A549 (cell line): ENCODE measurements at regions not wholly inside any gene's neighbourhood (a gene's known extent, or its start where the extent isn't known, plus 50 kb on each side); places are given as distances from the start of the nearest gene placed in this dataset.

Source experiments
- ATAC-seq, 2 experiments: fragments of 200-7000 bp in 1 of 2; fragments of >200 bp in 1 of 2; cut with Nextera tagmentation in 1 of 2; cut with Tn5 transposase in 1 of 2; 3 replicates each; pipeline versions ENCODE4 v1.8.0 to v1.9.1; 2018 to 2020; ENCODE audit warnings: mild to moderate bottlenecking in 1 of 2, moderate library complexity in 1 of 2
- CTCF ChIA-PET: fragments of 300-600 bp; sonication (Branson Sonifier 250); formaldehyde crosslinking; extraction: SDS; loops from one replicate; lab custom pipeline; 2021; ENCODE audit warnings: antibody characterized with exemption, inconsistent platforms; lab: Yijun Ruan, JAX
- POLR2A ChIA-PET: fragments of 350-600 bp; formaldehyde crosslinking; extraction: SDS; loops from one replicate; lab custom pipeline; 2021; ENCODE audit warnings: antibody characterized with exemption, inconsistent platforms; lab: Yijun Ruan, JAX
- DNase-seq, 2 experiments: peaks; one replicate each; pipeline versions ENCODE4 v3.0.0 to v3.0.0-alpha.2; 2011 to 2016; ENCODE audit warnings: low read depth in 1 of 2, low spot score in 1 of 2
- FAIRE-seq: peaks from 2 replicates; lab custom pipeline; 2011; peaks lifted over from hg19 to GRCh38; lab: Jason Lieb, UNC
- H3K27ac ChIP-seq, 2 experiments: fragments of >200 bp; sonication (Bioruptor Twin); formaldehyde crosslinking; 3 replicates each; pipeline ENCODE4 v1.5.1; 2016 to 2017
- H3K4me1 ChIP-seq: fragments of >200 bp; sonication (Bioruptor Twin); formaldehyde crosslinking; 3 replicates; pipeline ENCODE4 v1.6.1; 2016
- H3K4me2 ChIP-seq: fragments of >200 bp; sonication (Bioruptor Twin); formaldehyde crosslinking; 3 replicates; pipeline ENCODE4 v1.6.1; 2016
- H3K4me3 ChIP-seq: fragments of >200 bp; sonication (Bioruptor Twin); formaldehyde crosslinking; 3 replicates; pipeline ENCODE4 v1.5.1; 2016
- H3K9me3 ChIP-seq: fragments of >200 bp; sonication (Bioruptor Twin); formaldehyde crosslinking; 3 replicates; pipeline ENCODE4 v1.6.1; 2016
- BCL3 ChIP-seq: fragments of >200 bp; sonication (Bioruptor Twin); formaldehyde crosslinking; IDR thresholded peaks from 3 replicates; pipeline ENCODE4 v1.6.1; 2016
- CBX2 ChIP-seq: fragments of 200-600 bp; sonication (generic); IDR thresholded peaks from 2 replicates; pipeline ENCODE4 v1.6.1; 2016; ENCODE audit warnings: low read depth, mild to moderate bottlenecking, borderline replicate concordance
- CBX8 ChIP-seq: fragments of 200-600 bp; sonication (generic); IDR thresholded peaks from 2 replicates; pipeline ENCODE4 v1.6.1; 2016
- CEBPB ChIP-seq, 2 experiments: fragments of >200 bp in 1 of 2; sonication (Bioruptor Twin) in 1 of 2; formaldehyde crosslinking in 1 of 2; IDR thresholded peaks; 2 replicates each; pipeline ENCODE4 v1.6.1; 2012 to 2016
- ESRRA ChIP-seq: fragments of 150-350 bp; IDR thresholded peaks from 2 replicates; pipeline ENCODE4 v1.6.1; 2014; ENCODE audit warnings: mild to moderate bottlenecking, low read length, borderline replicate concordance
- GATA3 ChIP-seq: IDR thresholded peaks from 2 replicates; pipeline ENCODE4 v1.6.1; 2012; ENCODE audit warnings: borderline replicate concordance
- HDAC2 ChIP-seq: fragments of 200-600 bp; sonication (generic); IDR thresholded peaks from 2 replicates; pipeline ENCODE4 v1.6.1; 2016
- HES2 ChIP-seq: fragments of >200 bp; sonication (Bioruptor Twin); formaldehyde crosslinking; IDR thresholded peaks from 2 replicates; pipeline ENCODE4 v1.6.1; 2016
- HOXA7 ChIP-seq: fragments of 250-450 bp; sonication (Bioruptor Pico); IDR thresholded peaks from 2 replicates; pipeline ENCODE4 v1.5.0; 2020; ENCODE audit warnings: mild to moderate bottlenecking, moderate library complexity
- HOXB5 ChIP-seq: fragments of 250-450 bp; sonication (Bioruptor Pico); IDR thresholded peaks from 2 replicates; pipeline ENCODE4 v1.5.0; 2020; ENCODE audit warnings: mild to moderate bottlenecking, moderate library complexity
- JUN ChIP-seq, 2 experiments: fragments of >200 bp; sonication (Bioruptor Twin); formaldehyde crosslinking; IDR thresholded peaks; 2 replicates in 1 of 2; 3 replicates in 1 of 2; pipeline ENCODE4 v1.6.1; 2016 to 2017
- KDM5A ChIP-seq: fragments of 200-600 bp; sonication (generic); IDR thresholded peaks from 2 replicates; pipeline ENCODE4 v1.6.1; 2016; ENCODE audit warnings: antibody characterized with exemption, mild to moderate bottlenecking
- MAFK ChIP-seq: fragments of 450-650 bp; IDR thresholded peaks from 2 replicates; pipeline ENCODE4 v1.6.1; 2014; ENCODE audit not compliant: partially characterized antibody
- MAX ChIP-seq: IDR thresholded peaks from 2 replicates; pipeline ENCODE4 v1.6.1; 2012
- MAZ ChIP-seq: fragments of 150-350 bp; IDR thresholded peaks from 2 replicates; pipeline ENCODE4 v1.6.1; 2014; ENCODE audit warnings: antibody characterized with exemption, low read depth, low read length, borderline replicate concordance
- NFE2L2 ChIP-seq: fragments of 150-350 bp; conservative IDR thresholded peaks from 2 replicates; pipeline ENCODE4 v1.6.1; 2014; ENCODE audit warnings: low read length
- NPAS2 ChIP-seq: fragments of 250-450 bp; sonication (Bioruptor Pico); IDR thresholded peaks from 2 replicates; pipeline ENCODE4 v1.8.0; 2022; ENCODE audit warnings: mild to moderate bottlenecking, moderate library complexity, borderline replicate concordance
- NR3C1 ChIP-seq: fragments of >200 bp; sonication (Bioruptor Twin); formaldehyde crosslinking; IDR thresholded peaks from 3 replicates; pipeline ENCODE4 v1.6.1; 2017
- PHF8 ChIP-seq: fragments of 200-600 bp; sonication (generic); IDR thresholded peaks from 2 replicates; pipeline ENCODE4 v1.6.1; 2016; ENCODE audit warnings: low read depth, mild to moderate bottlenecking, antibody characterized with exemption, moderate library complexity, borderline replicate concordance
- POLR2A ChIP-seq: IDR thresholded peaks from 2 replicates; pipeline ENCODE4 v1.6.1; 2012; ENCODE audit warnings: mild to moderate bottlenecking, low read length
- RAD21 ChIP-seq, 2 experiments: fragments of >200 bp in 1 of 2; sonication (Bioruptor Twin) in 1 of 2; formaldehyde crosslinking in 1 of 2; IDR thresholded peaks in 1 of 2; conservative IDR thresholded peaks in 1 of 2; 2 replicates in 1 of 2; 3 replicates in 1 of 2; pipeline ENCODE4 v1.6.1; 2012 to 2018; ENCODE audit warnings: inconsistent platforms in 1 of 2
- RARB ChIP-seq: fragments of 250-450 bp; sonication (Bioruptor Pico); IDR thresholded peaks from 2 replicates; pipeline ENCODE4 v1.8.0; 2021; ENCODE audit warnings: mild to moderate bottlenecking, moderate library complexity
- REST ChIP-seq: fragments of 200-600 bp; sonication (generic); IDR thresholded peaks from 2 replicates; pipeline ENCODE4 v1.6.1; 2016; ENCODE audit warnings: antibody characterized with exemption, mild to moderate bottlenecking, moderate library complexity
- RFX5 ChIP-seq: fragments of 450-650 bp; IDR thresholded peaks from 2 replicates; pipeline ENCODE4 v1.7.1; 2014; ENCODE audit warnings: antibody characterized with exemption, mild to moderate bottlenecking, moderate library complexity
- SMC3 ChIP-seq: fragments of >200 bp; sonication (Bioruptor Twin); formaldehyde crosslinking; IDR thresholded peaks from 3 replicates; pipeline ENCODE4 v1.6.1; 2018; ENCODE audit warnings: inconsistent platforms
- TFCP2L1 ChIP-seq: fragments of 250-450 bp; sonication (Bioruptor Pico); IDR thresholded peaks from 2 replicates; pipeline ENCODE4 v1.5.0; 2021; ENCODE audit warnings: mild to moderate bottlenecking
- ZNF302 ChIP-seq: fragments of 250-450 bp; sonication (Bioruptor Pico); IDR thresholded peaks from 2 replicates; pipeline ENCODE4 v1.9.0; 2021; ENCODE audit warnings: inconsistent platforms, mild to moderate bottlenecking, moderate library complexity
- ZSCAN20 ChIP-seq: fragments of 250-450 bp; sonication (Bioruptor Pico); IDR thresholded peaks from 2 replicates; pipeline ENCODE4 v1.8.0; 2022; ENCODE audit warnings: mild to moderate bottlenecking, moderate library complexity
- WGBS: methylation state at CpG from one replicate; pipeline ENCODE4 v1.1.6; 2017; ENCODE audit errors: missing lambda C conversion rate; 5-methylcytosine and 5-hydroxymethylcytosine counted together
- TF ChIP-seq, protein P1 (sequence below): IDR thresholded peaks from 2 replicates; pipeline ENCODE4 v1.6.1; 2012; ENCODE audit warnings: low read depth, borderline replicate concordance
- TF ChIP-seq, protein P2 (sequence below): fragments of 450-650 bp; IDR thresholded peaks from 2 replicates; pipeline ENCODE4 v1.6.1; 2014; ENCODE audit warnings: antibody characterized with exemption

DNA sequence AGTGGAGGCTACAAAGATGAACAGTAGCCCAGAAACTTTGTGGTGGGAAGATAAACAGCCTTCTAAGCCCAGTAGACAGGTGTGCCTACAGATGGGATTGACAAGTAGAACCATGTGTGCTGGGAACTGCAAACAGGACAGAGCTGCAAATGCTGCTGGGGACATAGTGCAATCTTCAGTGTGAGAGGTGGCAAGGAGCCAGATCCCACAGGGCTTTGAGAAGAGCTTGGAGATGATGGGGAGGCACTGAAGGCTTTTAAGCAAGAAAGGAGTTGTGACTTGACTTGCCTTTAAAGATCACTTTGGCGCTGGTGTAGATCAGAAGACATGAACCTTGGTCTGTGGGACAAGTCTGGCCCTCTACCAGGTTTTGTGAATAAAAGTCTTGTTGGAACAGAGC, 675.2 kb downstream of the ACTL7B start:
- Histone ChIP-seq H3K4me1 (no peaks in the 10 kb centered on the region), H3K4me2 (no peak overlapping the region), H3K9me3 (no peaks in the 10 kb centered on the region), H3K4me3 (no peak overlapping the region), H3K27ac (no peak overlapping the region)
- ATAC-seq (no peak), FAIRE-seq (no peak), DNase-seq (no peak)
- CTCF ChIA-PET: interaction anchor here (1.4 kb wide), 1 partner anchor 696 kb away, joined by 3 read pairs; no protein-coding TSS in a partner anchor
- 73% methylated on average over 1 of the region's 1 CpG for WGBS
- POLR2A ChIA-PET: no interaction called here
- TF ChIP-seq NFE2L2: no peak
- TF ChIP-seq CEBPB (IDR thresholded peaks at IDR 0.05): no peak
- no peak for TF ChIP-seq RFX5
- TF ChIP-seq HDAC2: no peak
- TF ChIP-seq MAX: no peak
- TF ChIP-seq CBX2: no peak

DNA sequence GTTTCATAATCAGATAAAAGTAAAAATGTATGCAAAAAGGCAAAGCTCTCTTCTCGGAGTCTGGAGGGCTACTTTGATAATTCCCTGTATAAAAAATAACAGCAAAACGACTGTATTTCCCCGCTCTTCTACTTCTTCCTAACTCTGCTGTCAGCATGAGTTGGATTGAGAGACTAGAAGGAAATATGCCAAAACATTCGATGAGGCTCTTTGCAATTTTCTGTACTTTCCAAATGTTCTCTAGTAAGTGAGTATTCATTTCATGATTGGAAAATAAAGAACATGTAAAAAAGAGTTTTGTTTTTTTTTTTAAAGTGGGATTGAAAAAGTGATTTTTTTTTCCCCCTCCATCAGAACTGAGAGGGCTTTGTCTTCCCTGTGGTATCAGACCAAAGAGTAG, 677.5 kb downstream of the ACTL7B start:
- ChIA-PET POLR2A (no interaction called here), CTCF (interaction anchor here (0.9 to 1.3 kb wide), 3 partner anchors 10 to 713 kb away, joined by 3 to 4 read pairs (median 3); no protein-coding TSS in a partner anchor)
- H3K4me2 ChIP-seq: no peak overlapping the region
- FAIRE-seq (no peak), DNase-seq (no peak), ATAC-seq (no peak)
- H3K4me1 ChIP-seq: no peaks in the 10 kb centered on the region
- H3K9me3 ChIP-seq: no peaks in the 10 kb centered on the region
- WGBS: 66% methylated on average over 4 of the region's 4 CpGs
- TF ChIP-seq CBX8: no peak
- no peak for TF ChIP-seq ZNF302 (CRISPR knock-in tag)
- TF ChIP-seq RARB (CRISPR knock-in tag): no peak
- TF ChIP-seq NFE2L2: no peak
- TF ChIP-seq BCL3: no peak
- TF ChIP-seq RAD21 (conservative IDR thresholded peaks at IDR 0.05 in 1 of 2, IDR thresholded peaks at IDR 0.05 in 1 of 2): no peak
- no peak for TF ChIP-seq PHF8
- TF ChIP-seq ZSCAN20 (CRISPR knock-in tag): no peak
- TF ChIP-seq KDM5A: no peak
- no peak for TF ChIP-seq POLR2A
- TF ChIP-seq HOXA7 (CRISPR knock-in tag): no peak
- TF ChIP-seq, protein P1, sequence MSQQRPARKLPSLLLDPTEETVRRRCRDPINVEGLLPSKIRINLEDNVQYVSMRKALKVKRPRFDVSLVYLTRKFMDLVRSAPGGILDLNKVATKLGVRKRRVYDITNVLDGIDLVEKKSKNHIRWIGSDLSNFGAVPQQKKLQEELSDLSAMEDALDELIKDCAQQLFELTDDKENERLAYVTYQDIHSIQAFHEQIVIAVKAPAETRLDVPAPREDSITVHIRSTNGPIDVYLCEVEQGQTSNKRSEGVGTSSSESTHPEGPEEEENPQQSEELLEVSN: no peak
- TF ChIP-seq MAX: no peak
- no peak for TF ChIP-seq RFX5
- TF ChIP-seq, all 56 proteins: peak for 0
- H3K27ac ChIP-seq: no peak overlapping the region
- H3K4me3 ChIP-seq: no peak overlapping the region

DNA sequence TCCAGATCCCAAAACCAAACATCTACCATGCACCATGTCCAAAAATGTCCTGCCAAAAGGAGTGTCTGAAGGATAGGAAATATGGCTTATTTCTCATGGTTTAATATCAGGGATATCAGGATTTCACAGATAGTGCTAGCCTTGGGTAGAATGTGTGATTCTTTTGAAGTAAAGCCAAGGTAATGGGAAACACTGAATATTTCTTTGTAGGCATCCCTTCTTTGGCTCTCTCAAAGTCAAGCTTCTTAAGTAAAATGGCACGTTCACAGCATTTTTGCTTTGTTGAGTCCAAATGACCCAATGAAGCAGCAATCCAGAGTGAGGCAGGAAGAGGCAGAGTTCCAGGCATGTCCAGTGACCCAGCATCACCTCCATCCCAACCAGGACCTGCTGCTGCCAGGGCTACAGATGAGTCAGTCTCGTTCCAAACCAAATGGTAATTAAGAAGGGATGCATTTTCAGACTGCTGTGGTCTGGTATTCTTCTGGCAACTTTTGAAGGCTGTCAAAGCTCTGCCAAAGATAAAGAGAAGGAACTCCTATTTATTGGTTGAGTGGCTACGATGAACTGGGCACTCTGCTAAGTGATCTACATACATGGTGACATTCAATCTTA, 678.8 kb upstream of the KLF4 start:
- Histone ChIP-seq H3K9me3 (no peaks in the 10 kb centered on the region), H3K4me1 (peaks cover 7% of the 10 kb centered on the region), H3K27ac (no peak overlapping the region), H3K4me3 (no peak overlapping the region), H3K4me2 (no peak overlapping the region)
- ChIA-PET CTCF (interaction anchor here (0.6 to 0.9 kb wide), 2 partner anchors 19 to 258 kb away, joined by 3 read pairs; no protein-coding TSS in a partner anchor), POLR2A (no interaction called here)
- ATAC-seq (no peak), DNase-seq (no peak), FAIRE-seq (no peak)
- WGBS: 63% methylated on average over 3 of the region's 3 CpGs
- TF ChIP-seq REST: no peak
- TF ChIP-seq NPAS2 (CRISPR knock-in tag): no peak
- TF ChIP-seq NR3C1: no peak
- no peak for TF ChIP-seq GATA3
- no peak for TF ChIP-seq TFCP2L1 (CRISPR knock-in tag)
- no peak for TF ChIP-seq HOXB5 (CRISPR knock-in tag)
- TF ChIP-seq JUN (IDR thresholded peaks at IDR 0.05): no peak
- no peak for TF ChIP-seq SMC3
- no peak for TF ChIP-seq ESRRA
- no peak for TF ChIP-seq MAFK
- TF ChIP-seq, protein P2, sequence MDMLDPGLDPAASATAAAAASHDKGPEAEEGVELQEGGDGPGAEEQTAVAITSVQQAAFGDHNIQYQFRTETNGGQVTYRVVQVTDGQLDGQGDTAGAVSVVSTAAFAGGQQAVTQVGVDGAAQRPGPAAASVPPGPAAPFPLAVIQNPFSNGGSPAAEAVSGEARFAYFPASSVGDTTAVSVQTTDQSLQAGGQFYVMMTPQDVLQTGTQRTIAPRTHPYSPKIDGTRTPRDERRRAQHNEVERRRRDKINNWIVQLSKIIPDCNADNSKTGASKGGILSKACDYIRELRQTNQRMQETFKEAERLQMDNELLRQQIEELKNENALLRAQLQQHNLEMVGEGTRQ: no peak
- no peak for TF ChIP-seq MAZ
- no peak for TF ChIP-seq ZNF302 (CRISPR knock-in tag)
- no peak for TF ChIP-seq HES2
- no peak for TF ChIP-seq RFX5
